Upper lobe of left lung (tissue), 4 donors: ENCODE measurements at regions not wholly inside any gene's neighbourhood (a gene's known extent, or its start where the extent isn't known, plus 50 kb on each side); places are given as distances from the start of the nearest gene placed in this dataset.

Experiments used
- EP300 ChIP-seq, 4 donors: sonication (generic); formaldehyde crosslinking; IDR thresholded peaks; one replicate each; pipeline ENCODE4 v1.5.1; 2017; ENCODE audit warnings: antibody characterized with exemption in 4 of 4, control low read depth in 2 of 4
- POLR2A ChIP-seq, 4 donors: fragments of 450-650 bp; IDR thresholded peaks; one replicate each; pipeline ENCODE4 v1.5.1; 2016 to 2017; ENCODE audit warnings: antibody characterized with exemption in 4 of 4, mild to moderate bottlenecking in 2 of 4
- TF ChIP-seq, protein P1 (sequence below), 6 experiments: fragments of 450-650 bp in 4 of 6; fragments of 200-600 bp in 2 of 6; sonication (generic) in 2 of 6; IDR thresholded peaks; one replicate each; pipeline ENCODE4 v1.5.1; 2016 to 2019; ENCODE audit warnings: antibody characterized with exemption in 6 of 6

- TF ChIP-seq, protein P1, sequence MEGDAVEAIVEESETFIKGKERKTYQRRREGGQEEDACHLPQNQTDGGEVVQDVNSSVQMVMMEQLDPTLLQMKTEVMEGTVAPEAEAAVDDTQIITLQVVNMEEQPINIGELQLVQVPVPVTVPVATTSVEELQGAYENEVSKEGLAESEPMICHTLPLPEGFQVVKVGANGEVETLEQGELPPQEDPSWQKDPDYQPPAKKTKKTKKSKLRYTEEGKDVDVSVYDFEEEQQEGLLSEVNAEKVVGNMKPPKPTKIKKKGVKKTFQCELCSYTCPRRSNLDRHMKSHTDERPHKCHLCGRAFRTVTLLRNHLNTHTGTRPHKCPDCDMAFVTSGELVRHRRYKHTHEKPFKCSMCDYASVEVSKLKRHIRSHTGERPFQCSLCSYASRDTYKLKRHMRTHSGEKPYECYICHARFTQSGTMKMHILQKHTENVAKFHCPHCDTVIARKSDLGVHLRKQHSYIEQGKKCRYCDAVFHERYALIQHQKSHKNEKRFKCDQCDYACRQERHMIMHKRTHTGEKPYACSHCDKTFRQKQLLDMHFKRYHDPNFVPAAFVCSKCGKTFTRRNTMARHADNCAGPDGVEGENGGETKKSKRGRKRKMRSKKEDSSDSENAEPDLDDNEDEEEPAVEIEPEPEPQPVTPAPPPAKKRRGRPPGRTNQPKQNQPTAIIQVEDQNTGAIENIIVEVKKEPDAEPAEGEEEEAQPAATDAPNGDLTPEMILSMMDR (IDR thresholded peaks at IDR 0.05) = no peak
- TF ChIP-seq POLR2A (IDR thresholded peaks at IDR 0.05) = no peak
- TF ChIP-seq EP300 (IDR thresholded peaks at IDR 0.05) = no peak
These were observed 897.2 kb upstream of the CDH2 start for GRCh38 chr18:29074147-29074546.
